ENCODE measurements at regions not wholly inside any gene's neighbourhood (a gene's known extent, or its start where the extent isn't known, plus 50 kb on each side); places are given as distances from the start of the nearest gene placed in this dataset.
"Not testable (repeated sequence)": the region's sequence is repeated elsewhere in the genome, so short reads cannot be mapped to it uniquely, and the experiment has no call there.

GRCh38 chr3:193031911-193032310, 114.3 kb upstream of the MB21D2 start:
- POLR2A ChIA-PET: no interaction called here
- no peak for TF ChIP-seq CTCF (IDR thresholded peaks at IDR 0.05)
- ATAC-seq (ENCODE audit: low read depth): no peak

GRCh38 chr3:193033226-193033780, 115.6 kb upstream of the MB21D2 start:
- CTCF ChIA-PET: no interaction called here
- no peaks in the 10 kb centered on the region for H3K27me3 Mint-ChIP-seq
- POLR2A ChIA-PET: no interaction called here

More at GRCh38 chr3:193031911-193032310, 114.3 kb upstream of the MB21D2 start:
- H3K4me3 Mint-ChIP-seq: no peak overlapping the region
- no peaks in the 10 kb centered on the region for H3K4me1 Mint-ChIP-seq
- H3K9me3 Mint-ChIP-seq: no peaks in the 10 kb centered on the region
- no peak overlapping the region for H3K27ac Mint-ChIP-seq
- H3K27me3 Mint-ChIP-seq: no peaks in the 10 kb centered on the region
- DNase-seq: no peak
- CTCF ChIA-PET: no interaction called here
- H3K36me3 Mint-ChIP-seq (ENCODE audit: low read depth): no peaks in the 10 kb centered on the region
- intact Hi-C loops (cut with micrococcal nuclease): no loop called here

GRCh38 chr3:193037828-193038227, 120.2 kb upstream of the MB21D2 start:
- H3K27me3 Mint-ChIP-seq; H3K27ac Mint-ChIP-seq; DNase-seq; CTCF ChIA-PET; POLR2A ChIA-PET; H3K4me1 Mint-ChIP-seq; H3K4me3 Mint-ChIP-seq; intact Hi-C loops (cut with micrococcal nuclease); H3K9me3 Mint-ChIP-seq; H3K36me3 Mint-ChIP-seq (ENCODE audit: low read depth); ATAC-seq (ENCODE audit: low read depth): not testable (repeated sequence)

More at GRCh38 chr3:193033226-193033780, 115.6 kb upstream of the MB21D2 start:
- no peak for DNase-seq
- no peak for TF ChIP-seq CTCF (IDR thresholded peaks at IDR 0.05)
- Mint-ChIP-seq H3K4me1 (no peaks in the 10 kb centered on the region), H3K4me3 (no peak overlapping the region), H3K9me3 (peaks cover 5% of the 10 kb centered on the region), H3K36me3 (ENCODE audit: low read depth) (no peaks in the 10 kb centered on the region), H3K27ac (no peak overlapping the region)
- intact Hi-C loops (cut with micrococcal nuclease): no loop called here
- no peak for ATAC-seq (ENCODE audit: low read depth)

GRCh38 chr3:193039058-193039457, 121.4 kb upstream of the MB21D2 start:
- no peaks in the 10 kb centered on the region for H3K36me3 Mint-ChIP-seq (ENCODE audit: low read depth)

GRCh38 chr3:193040836-193041672, 123.4 kb upstream of the MB21D2 start:
- Mint-ChIP-seq H3K4me1 (no peaks in the 10 kb centered on the region), H3K36me3 (ENCODE audit: low read depth) (no peaks in the 10 kb centered on the region), H3K9me3 (peaks cover 5% of the 10 kb centered on the region), H3K27ac (no peak overlapping the region), H3K27me3 (no peaks in the 10 kb centered on the region), H3K4me3 (no peak overlapping the region)
- no peak for DNase-seq
- intact Hi-C loops (cut with micrococcal nuclease): loop anchor here (1.0 kb wide), 2 partner anchors 225 to 574 kb away; no protein-coding TSS in a partner anchor
- no peak for TF ChIP-seq CTCF (IDR thresholded peaks at IDR 0.05)
- ChIA-PET CTCF (interaction anchor here (0.8 to 3.4 kb wide), 7 partner anchors 8 to 573 kb away, joined by 3 to 17 read pairs (median 3); no protein-coding TSS in a partner anchor), POLR2A (no interaction called here)
- ATAC-seq (ENCODE audit: low read depth): no peak

More at GRCh38 chr3:193039058-193039457, 121.4 kb upstream of the MB21D2 start:
- CTCF ChIA-PET: interaction anchor here (0.6 to 1.0 kb wide), 2 partner anchors 222 to 568 kb away, joined by 3 to 4 read pairs; no protein-coding TSS in a partner anchor
- intact Hi-C loops (cut with micrococcal nuclease): no loop called here
- no peak for TF ChIP-seq CTCF (IDR thresholded peaks at IDR 0.05)
- no peak for DNase-seq
- Mint-ChIP-seq H3K9me3 (peaks cover 5% of the 10 kb centered on the region), H3K27ac (no peak overlapping the region), H3K4me3 (no peak overlapping the region), H3K27me3 (no peaks in the 10 kb centered on the region), H3K4me1 (no peaks in the 10 kb centered on the region)
- ATAC-seq (ENCODE audit: low read depth): no peak
- POLR2A ChIA-PET: no interaction called here

All from activated B cell treated with CpG ODN at 0.5 μM for 24 hours (primary cell).